ENCODE measurements at regions not wholly inside any gene's neighbourhood (a gene's known extent, or its start where the extent isn't known, plus 50 kb on each side); places are given as distances from the start of the nearest gene placed in this dataset.
"Not testable (repeated sequence)": the region's sequence is repeated elsewhere in the genome, so short reads cannot be mapped to it uniquely, and the experiment has no call there.

GRCh38 chr13:85597790-85598500 is 201.3 kb downstream of the SLITRK6 start:
- no peak for DNase-seq

- DNase-seq = no peak
Measured at GRCh38 chr13:85592211-85592610, 207.0 kb downstream of the SLITRK6 start.

GRCh38 chr13:85590231-85590931 is 208.8 kb downstream of the SLITRK6 start:
- DNase-seq = no peak

- no peak for DNase-seq
Measured at GRCh38 chr13:85589021-85589420, 210.2 kb downstream of the SLITRK6 start.

GRCh38 chr13:85588359-85588758 is 210.9 kb downstream of the SLITRK6 start:
- no peak for DNase-seq

GRCh38 chr13:85586856-85587255 is 212.4 kb downstream of the SLITRK6 start:
- no peak for DNase-seq

- no peak for DNase-seq
Measured at GRCh38 chr13:85586422-85586831, 212.8 kb downstream of the SLITRK6 start.

GRCh38 chr13:85582890-85583289 is 216.3 kb downstream of the SLITRK6 start:
- no peak for DNase-seq

GRCh38 chr13:85575110-85575509 is 224.1 kb downstream of the SLITRK6 start:
- no peak for DNase-seq

- no peak for DNase-seq
Measured at GRCh38 chr13:85567909-85568308, 231.3 kb downstream of the SLITRK6 start.

GRCh38 chr13:85565652-85566051 is 233.6 kb downstream of the SLITRK6 start:
- DNase-seq = no peak

- DNase-seq = no peak
Measured at GRCh38 chr13:85564598-85564997, 234.6 kb downstream of the SLITRK6 start.

GRCh38 chr13:85562282-85562681 is 236.9 kb downstream of the SLITRK6 start:
- DNase-seq = no peak

GRCh38 chr13:85557691-85558467 is 241.3 kb downstream of the SLITRK6 start:
- no peak for DNase-seq

GRCh38 chr13:85551012-85551411 is 248.2 kb downstream of the SLITRK6 start:
- DNase-seq = no peak

GRCh38 chr13:85549819-85550218 is 249.4 kb downstream of the SLITRK6 start:
- DNase-seq = no peak

GRCh38 chr13:85548845-85549244 is 250.4 kb downstream of the SLITRK6 start:
- not testable (repeated sequence) for DNase-seq

GRCh38 chr13:85545771-85546170 is 253.4 kb downstream of the SLITRK6 start:
- no peak for DNase-seq

- DNase-seq = no peak
Measured at GRCh38 chr13:85544756-85545155, 254.5 kb downstream of the SLITRK6 start.

GRCh38 chr13:85543144-85543543 is 256.1 kb downstream of the SLITRK6 start:
- no peak for DNase-seq

GRCh38 chr13:85541476-85541875 is 257.7 kb downstream of the SLITRK6 start:
- no peak for DNase-seq

- no peak for DNase-seq
Measured at GRCh38 chr13:85538957-85539356, 260.3 kb downstream of the SLITRK6 start.

- DNase-seq = no peak
Measured at GRCh38 chr13:85537601-85538000, 261.6 kb downstream of the SLITRK6 start.

GRCh38 chr13:85536706-85537105 is 262.5 kb downstream of the SLITRK6 start:
- no peak for DNase-seq

Measured in activated effector memory CD4-positive, alpha-beta T cell treated with anti-CD3 and anti-CD28 coated beads, Interleukin-2, amount 50 U/mL, for 16 hours (primary cell).